WTC11 (cell line): ENCODE measurements at regions not wholly inside any gene's neighbourhood (a gene's known extent, or its start where the extent isn't known, plus 50 kb on each side); places are given as distances from the start of the nearest gene placed in this dataset.

Experiments used
- ATAC-seq: fragments of 200-7000 bp; cut with Tn5 transposase; 2 replicates; pipeline ENCODE4 v1.10.0; 2021; ENCODE audit warnings: mild to moderate bottlenecking, moderate library complexity
- CTCF ChIA-PET: fragments of 300-600 bp; sonication (Branson Sonifier 250); formaldehyde crosslinking; loops from one replicate; lab custom pipeline; 2021; ENCODE audit warnings: antibody characterized with exemption; lab: Charles Lee
- POLR2A ChIA-PET: fragments of 350-600 bp; sonication (Branson Sonifier 250); formaldehyde crosslinking; loops from one replicate; lab custom pipeline; 2021; ENCODE audit warnings: antibody characterized with exemption; lab: Charles Lee
- DNase-seq: peaks from one replicate; pipeline ENCODE4 v3.0.0; 2021; ENCODE audit warnings: low spot score
- H3K27ac Mint-ChIP-seq: 2 replicates; pipeline ENCODE4 v1.8.0; 2021; ENCODE audit warnings: mixed read lengths
- H3K27me3 Mint-ChIP-seq: 2 replicates; pipeline ENCODE4 v1.8.0; 2021; ENCODE audit warnings: low read depth, mild to moderate bottlenecking, moderate library complexity, mixed read lengths
- H3K36me3 Mint-ChIP-seq: 2 replicates; pipeline ENCODE4 v1.8.0; 2021; ENCODE audit warnings: mixed read lengths
- H3K4me1 Mint-ChIP-seq: 2 replicates; pipeline ENCODE4 v1.8.0; 2022; ENCODE audit warnings: mixed read lengths
- H3K4me3 Mint-ChIP-seq: 2 replicates; pipeline ENCODE4 v1.8.0; 2021; ENCODE audit warnings: mild to moderate bottlenecking, moderate library complexity, mixed read lengths
- H3K9me3 Mint-ChIP-seq: 2 replicates; pipeline ENCODE4 v1.8.0; 2021; ENCODE audit warnings: mixed read lengths
- AR ChIP-seq: fragments of 250-450 bp; sonication (Bioruptor Pico); IDR thresholded peaks from 2 replicates; pipeline ENCODE4 v1.9.0; 2021; ENCODE audit warnings: mild to moderate bottlenecking
- ATF1 ChIP-seq: sonication (generic); formaldehyde crosslinking; IDR thresholded peaks from 2 replicates; pipeline ENCODE4 v1.8.1; 2023; ENCODE audit warnings: mild to moderate bottlenecking, moderate library complexity, missing genetic modification reagents
- CTCF ChIP-seq: fragments of 200-600 bp; IDR thresholded peaks from 2 replicates; pipeline ENCODE4 v1.8.0; 2022; ENCODE audit warnings: antibody characterized with exemption
- ELF4 ChIP-seq: sonication (generic); formaldehyde crosslinking; IDR thresholded peaks from 2 replicates; pipeline ENCODE4 v1.8.1; 2022; ENCODE audit warnings: low read depth, mild to moderate bottlenecking, moderate library complexity, missing genetic modification reagents
- EMX1 ChIP-seq: fragments of 250-450 bp; sonication (Bioruptor Pico); IDR thresholded peaks from 2 replicates; pipeline ENCODE4 v1.8.0; 2021; ENCODE audit warnings: mild to moderate bottlenecking
- ETV6 ChIP-seq: sonication (generic); formaldehyde crosslinking; IDR thresholded peaks from 2 replicates; pipeline ENCODE4 v1.8.1; 2022; ENCODE audit warnings: mild to moderate bottlenecking, missing genetic modification reagents
- FOXP4 ChIP-seq: sonication (generic); formaldehyde crosslinking; IDR thresholded peaks from 2 replicates; pipeline ENCODE4 v1.8.0; 2022; ENCODE audit warnings: mild to moderate bottlenecking, missing genetic modification reagents
- HMGA2 ChIP-seq: fragments of 250-450 bp; sonication (Bioruptor Pico); IDR thresholded peaks from 2 replicates; pipeline ENCODE4 v1.4.0; 2021; ENCODE audit warnings: mild to moderate bottlenecking, moderate library complexity
- IRF2 ChIP-seq: sonication (generic); formaldehyde crosslinking; IDR thresholded peaks from 2 replicates; pipeline ENCODE4 v1.8.0; 2022; ENCODE audit warnings: low read depth, missing genetic modification reagents, borderline replicate concordance
- MAX ChIP-seq: sonication (generic); formaldehyde crosslinking; IDR thresholded peaks from 2 replicates; pipeline ENCODE4 v1.8.0; 2022; ENCODE audit warnings: mild to moderate bottlenecking, missing genetic modification reagents
- MLX ChIP-seq: sonication (generic); formaldehyde crosslinking; IDR thresholded peaks from 2 replicates; pipeline ENCODE4 v1.8.1; 2023; ENCODE audit warnings: mild to moderate bottlenecking, missing genetic modification reagents, moderate library complexity
- NR3C1 ChIP-seq: sonication (generic); formaldehyde crosslinking; conservative IDR thresholded peaks from 2 replicates; pipeline ENCODE4 v1.8.1; 2023; ENCODE audit warnings: low read depth, mild to moderate bottlenecking, missing genetic modification reagents
- OVOL2 ChIP-seq: fragments of 250-450 bp; sonication (Bioruptor Pico); IDR thresholded peaks from 2 replicates; pipeline ENCODE4 v1.9.0; 2021; ENCODE audit warnings: mild to moderate bottlenecking, borderline replicate concordance
- STAT6 ChIP-seq: sonication (generic); formaldehyde crosslinking; conservative IDR thresholded peaks from 2 replicates; pipeline ENCODE4 v1.8.1; 2023; ENCODE audit warnings: mild to moderate bottlenecking, low read depth, missing genetic modification reagents, moderate library complexity
- ZNF219 ChIP-seq: sonication (generic); formaldehyde crosslinking; IDR thresholded peaks from 2 replicates; pipeline ENCODE4 v1.8.0; 2023; ENCODE audit warnings: missing genetic modification reagents, mild to moderate bottlenecking, borderline replicate concordance
- ZNF425 ChIP-seq: fragments of 250-450 bp; sonication (Bioruptor Pico); conservative IDR thresholded peaks from 2 replicates; pipeline ENCODE4 v1.9.0; 2021; ENCODE audit warnings: mild to moderate bottlenecking
- ZNF532 ChIP-seq: fragments of 250-450 bp; sonication (Bioruptor Pico); IDR thresholded peaks from 2 replicates; pipeline ENCODE4 v1.9.0; 2021; ENCODE audit warnings: mild to moderate bottlenecking, borderline replicate concordance

- Mint-ChIP-seq H3K27me3 (peaks cover 7% of the 10 kb centered on the region), H3K36me3 (peaks cover 41% of the 10 kb centered on the region), H3K27ac (no peak overlapping the region), H3K9me3 (peaks cover 52% of the 10 kb centered on the region), H3K4me3 (no peak overlapping the region), H3K4me1 (no peaks in the 10 kb centered on the region)
- TF ChIP-seq MLX (CRISPR knock-in tag), result no peak
- no peak for TF ChIP-seq IRF2 (CRISPR knock-in tag)
- TF ChIP-seq STAT6 (CRISPR knock-in tag), result no peak
- TF ChIP-seq ZNF532, result no peak
- TF ChIP-seq ETV6 (CRISPR knock-in tag), result no peak
- no peak for TF ChIP-seq ZNF219 (CRISPR knock-in tag)
- no peak for TF ChIP-seq CTCF
- TF ChIP-seq FOXP4 (CRISPR knock-in tag), result no peak
- CTCF ChIA-PET, result no interaction called here
- POLR2A ChIA-PET, result no interaction called here
- ATAC-seq, result no peak
- DNase-seq, result no peak
Measured at GRCh38 chr7:156179872-156180390, 367.7 kb upstream of the SHH start.

- Mint-ChIP-seq H3K4me3 (no peak overlapping the region), H3K4me1 (no peaks in the 10 kb centered on the region), H3K27ac (no peak overlapping the region), H3K9me3 (peaks cover 41% of the 10 kb centered on the region), H3K36me3 (peaks cover 31% of the 10 kb centered on the region), H3K27me3 (peaks cover 7% of the 10 kb centered on the region)
- ChIA-PET CTCF (no interaction called here), POLR2A (no interaction called here)
- DNase-seq, result no peak
- TF ChIP-seq MAX, result no peak
- TF ChIP-seq EMX1, result no peak
- TF ChIP-seq ELF4 (CRISPR knock-in tag), result no peak
- no peak for TF ChIP-seq OVOL2 (CRISPR knock-in tag)
- no peak for TF ChIP-seq AR (CRISPR knock-in tag)
- no peak for TF ChIP-seq HMGA2 (CRISPR knock-in tag)
- no peak for TF ChIP-seq NR3C1 (CRISPR knock-in tag)
- TF ChIP-seq ATF1 (CRISPR knock-in tag), result no peak
- no peak for TF ChIP-seq ZNF425 (CRISPR knock-in tag)
- ATAC-seq, result no peak
Measured at GRCh38 chr7:156178857-156179256, 366.6 kb upstream of the SHH start.
